ENCODE measurements at regions not wholly inside any gene's neighbourhood (a gene's known extent, or its start where the extent isn't known, plus 50 kb on each side); places are given as distances from the start of the nearest gene placed in this dataset.

DNA sequence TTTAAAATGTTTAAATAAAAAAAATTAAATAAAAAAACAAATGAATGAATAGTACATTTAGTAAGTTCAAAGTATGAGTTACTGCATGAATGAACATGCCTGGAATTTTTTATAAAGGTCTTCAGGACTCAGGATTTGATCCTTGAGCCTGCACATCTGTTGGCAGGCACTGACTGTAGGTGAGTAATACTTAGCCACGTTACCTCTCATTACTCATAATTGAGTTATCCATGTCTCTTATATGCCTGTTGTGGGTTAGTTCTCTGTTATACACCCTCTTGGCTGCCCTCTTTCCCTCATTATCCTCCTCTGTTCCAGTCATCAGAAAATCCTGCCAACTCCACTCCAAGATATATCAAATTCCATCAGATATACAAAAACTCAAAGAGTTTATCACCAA lies 276.0 kb downstream of the FBXW7 start (continued):
- TF ChIP-seq RCOR1 (conservative IDR thresholded peaks at IDR 0.05; ENCODE audit: low read depth, low read length): no peak
- TF ChIP-seq ZNF217 (IDR thresholded peaks at IDR 0.05): no peak
- TF ChIP-seq, protein P1, sequence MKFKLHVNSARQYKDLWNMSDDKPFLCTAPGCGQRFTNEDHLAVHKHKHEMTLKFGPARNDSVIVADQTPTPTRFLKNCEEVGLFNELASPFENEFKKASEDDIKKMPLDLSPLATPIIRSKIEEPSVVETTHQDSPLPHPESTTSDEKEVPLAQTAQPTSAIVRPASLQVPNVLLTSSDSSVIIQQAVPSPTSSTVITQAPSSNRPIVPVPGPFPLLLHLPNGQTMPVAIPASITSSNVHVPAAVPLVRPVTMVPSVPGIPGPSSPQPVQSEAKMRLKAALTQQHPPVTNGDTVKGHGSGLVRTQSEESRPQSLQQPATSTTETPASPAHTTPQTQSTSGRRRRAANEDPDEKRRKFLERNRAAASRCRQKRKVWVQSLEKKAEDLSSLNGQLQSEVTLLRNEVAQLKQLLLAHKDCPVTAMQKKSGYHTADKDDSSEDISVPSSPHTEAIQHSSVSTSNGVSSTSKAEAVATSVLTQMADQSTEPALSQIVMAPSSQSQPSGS (IDR thresholded peaks at IDR 0.05; ENCODE audit: low read length): no peak
- TF ChIP-seq CBFB (IDR thresholded peaks at IDR 0.05; ENCODE audit: low read depth): no peak

DNA sequence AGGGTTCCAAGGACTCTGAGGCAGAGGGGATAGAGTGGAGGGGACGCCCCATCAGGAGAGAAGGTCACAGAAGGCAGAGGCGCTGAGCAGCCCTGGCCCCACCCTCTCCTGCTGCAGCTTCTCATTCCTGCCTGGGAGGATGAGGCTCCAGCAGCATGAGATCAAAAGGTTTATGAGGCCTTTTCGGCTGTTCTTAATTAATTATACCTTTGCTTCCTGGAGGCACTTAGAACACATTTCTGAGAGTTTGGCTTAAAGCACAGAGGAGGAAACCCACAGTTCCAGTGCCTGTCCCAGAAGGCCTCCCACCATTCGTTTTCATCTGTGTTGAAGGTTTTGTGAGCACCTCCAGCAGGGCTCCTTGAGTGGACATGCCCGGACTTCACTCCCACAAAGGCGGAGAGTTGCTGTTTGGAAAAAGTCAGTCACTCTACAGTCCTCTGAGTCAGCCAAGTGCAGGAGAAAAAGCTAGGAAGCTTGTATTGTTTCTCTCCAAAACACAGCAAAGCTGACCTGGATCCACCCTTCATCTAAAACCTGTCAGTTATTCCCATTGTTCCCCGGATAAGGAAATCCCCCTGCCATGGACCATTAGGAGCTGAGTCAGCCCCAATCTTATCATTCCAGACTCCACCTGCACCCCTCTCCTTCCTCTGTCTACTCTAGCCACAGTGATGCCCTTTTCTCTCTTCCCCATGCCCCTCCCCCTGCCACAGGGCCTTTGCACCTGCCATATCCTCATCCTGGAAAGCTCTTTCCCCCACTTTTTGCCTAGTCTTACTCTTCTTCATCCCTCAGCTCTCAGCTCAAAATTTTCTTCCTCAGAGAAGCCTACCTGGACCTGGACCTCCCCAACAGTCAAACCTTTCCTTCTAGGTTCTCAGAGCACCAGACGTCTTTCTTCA lies 276.8 kb downstream of the FBXW7 start:
- Histone ChIP-seq H4K20me1 (ENCODE audit: control insufficient read depth, insufficient read depth) (no peaks in the 10 kb centered on the region), H3K9ac (ENCODE audit: control insufficient read depth, insufficient read depth, low read length) (no peak overlapping the region), H3K4me2 (ENCODE audit: control insufficient read depth, insufficient read depth) (no peak overlapping the region), H3K27me3 (replicated peaks in 1 of 2; ENCODE audit: control insufficient read depth in 2 of 2, insufficient read depth in 2 of 2, low read length in 1 of 2) (no peaks in the 10 kb centered on the region), H3K4me3 (no peak overlapping the region), H3K79me2 (ENCODE audit: control insufficient read depth, insufficient read depth, low read length) (no peaks in the 10 kb centered on the region), H3K9me3 (replicated peaks; ENCODE audit: control insufficient read depth, insufficient read depth, low read length) (no peaks in the 10 kb centered on the region; the same call in 1 of the 3 replicates), H3K27ac (ENCODE audit: control insufficient read depth, insufficient read depth) (no peak overlapping the region), H3K36me3 (ENCODE audit: control insufficient read depth in 2 of 2, insufficient read depth in 2 of 2, low read length in 1 of 2) (no peaks in the 10 kb centered on the region; a peak in 1 of 4 replicates), H2AFZ (ENCODE audit: control insufficient read depth, low read depth, low read length) (no peak overlapping the region), H3K4me1 (ENCODE audit: control insufficient read depth, insufficient read depth, low read length) (peaks cover 19% of the 10 kb centered on the region)
- 58% methylated on average over 8 of the region's 8 CpGs for WGBS (ENCODE audit: insufficient coverage, insufficient replicate concordance, low lambda C conversion rate, missing lambda C conversion rate)
- BruUV-seq (replicated peaks): no TSS peak
- ATAC-seq (peak; percentile 9; the same call in 1 of the 3 replicates), DNase-seq (ENCODE audit: low read depth, low spot score) (no peak), FAIRE-seq (no peak)
- intact Hi-C loops (cut with micrococcal nuclease; ENCODE audit: unreplicated experiment): no loop called here
- ChIA-PET SMC1A (ENCODE audit: uncharacterized antibody, unreplicated experiment) (interaction anchor here (1.2 kb wide), 1 partner anchor 55 kb away, joined by 3 read pairs; no protein-coding TSS in a partner anchor), POLR2A (interaction anchor here (0.7 kb wide), 1 partner anchor 35 kb away, joined by 3 read pairs; no protein-coding TSS in a partner anchor), CTCF (interaction anchor here (3.0 kb wide), 1 partner anchor 19 kb away, joined by 8 read pairs; no protein-coding TSS in a partner anchor), RAD21 (ENCODE audit: unreplicated experiment) (interaction anchor here (0.8 kb wide), 2 partner anchors 19 to 20 kb away, joined by 3 read pairs; no protein-coding TSS in a partner anchor)
- in situ Hi-C loops (cut with MboI): no loop called here
- TF ChIP-seq, protein P1 (IDR thresholded peaks at IDR 0.05; ENCODE audit: low read length): no peak
- TF ChIP-seq CHD4 (IDR thresholded peaks at IDR 0.05) (no peak), MEF2B (IDR thresholded peaks at IDR 0.05; ENCODE audit: partially characterized antibody, poor library complexity, severe bottlenecking) (no peak), BACH1 (IDR thresholded peaks at IDR 0.05; ENCODE audit: borderline replicate concordance) (no peak), POU2F2 (IDR thresholded peaks at IDR 0.05; ENCODE audit: borderline replicate concordance, low read depth, low read length) (no peak), RUNX3 (IDR thresholded peaks at IDR 0.05; ENCODE audit: low read length) (no peak), TARDBP (IDR thresholded peaks at IDR 0.05; ENCODE audit: borderline replicate concordance) (no peak), ATF7 (IDR thresholded peaks at IDR 0.05; ENCODE audit: low read depth) (no peak), ZNF207 (IDR thresholded peaks at IDR 0.05; ENCODE audit: borderline replicate concordance) (no peak), IKZF2 (IDR thresholded peaks at IDR 0.05) (no peak)
- TF ChIP-seq, protein P2, sequence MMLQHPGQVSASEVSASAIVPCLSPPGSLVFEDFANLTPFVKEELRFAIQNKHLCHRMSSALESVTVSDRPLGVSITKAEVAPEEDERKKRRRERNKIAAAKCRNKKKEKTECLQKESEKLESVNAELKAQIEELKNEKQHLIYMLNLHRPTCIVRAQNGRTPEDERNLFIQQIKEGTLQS (IDR thresholded peaks at IDR 0.05; ENCODE audit: borderline replicate concordance, extremely low read depth, low read depth, low read length): no peak
- TF ChIP-seq, protein P3, sequence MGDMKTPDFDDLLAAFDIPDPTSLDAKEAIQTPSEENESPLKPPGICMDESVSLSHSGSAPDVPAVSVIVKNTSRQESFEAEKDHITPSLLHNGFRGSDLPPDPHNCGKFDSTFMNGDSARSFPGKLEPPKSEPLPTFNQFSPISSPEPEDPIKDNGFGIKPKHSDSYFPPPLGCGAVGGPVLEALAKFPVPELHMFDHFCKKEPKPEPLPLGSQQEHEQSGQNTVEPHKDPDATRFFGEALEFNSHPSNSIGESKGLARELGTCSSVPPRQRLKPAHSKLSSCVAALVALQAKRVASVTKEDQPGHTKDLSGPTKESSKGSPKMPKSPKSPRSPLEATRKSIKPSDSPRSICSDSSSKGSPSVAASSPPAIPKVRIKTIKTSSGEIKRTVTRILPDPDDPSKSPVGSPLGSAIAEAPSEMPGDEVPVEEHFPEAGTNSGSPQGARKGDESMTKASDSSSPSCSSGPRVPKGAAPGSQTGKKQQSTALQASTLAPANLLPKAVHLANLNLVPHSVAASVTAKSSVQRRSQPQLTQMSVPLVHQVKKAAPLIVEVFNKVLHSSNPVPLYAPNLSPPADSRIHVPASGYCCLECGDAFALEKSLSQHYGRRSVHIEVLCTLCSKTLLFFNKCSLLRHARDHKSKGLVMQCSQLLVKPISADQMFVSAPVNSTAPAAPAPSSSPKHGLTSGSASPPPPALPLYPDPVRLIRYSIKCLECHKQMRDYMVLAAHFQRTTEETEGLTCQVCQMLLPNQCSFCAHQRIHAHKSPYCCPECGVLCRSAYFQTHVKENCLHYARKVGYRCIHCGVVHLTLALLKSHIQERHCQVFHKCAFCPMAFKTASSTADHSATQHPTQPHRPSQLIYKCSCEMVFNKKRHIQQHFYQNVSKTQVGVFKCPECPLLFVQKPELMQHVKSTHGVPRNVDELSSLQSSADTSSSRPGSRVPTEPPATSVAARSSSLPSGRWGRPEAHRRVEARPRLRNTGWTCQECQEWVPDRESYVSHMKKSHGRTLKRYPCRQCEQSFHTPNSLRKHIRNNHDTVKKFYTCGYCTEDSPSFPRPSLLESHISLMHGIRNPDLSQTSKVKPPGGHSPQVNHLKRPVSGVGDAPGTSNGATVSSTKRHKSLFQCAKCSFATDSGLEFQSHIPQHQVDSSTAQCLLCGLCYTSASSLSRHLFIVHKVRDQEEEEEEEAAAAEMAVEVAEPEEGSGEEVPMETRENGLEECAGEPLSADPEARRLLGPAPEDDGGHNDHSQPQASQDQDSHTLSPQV (IDR thresholded peaks at IDR 0.05): no peak

Data from GM12878 (cell line).